ENCODE measurements at regions not wholly inside any gene's neighbourhood (a gene's known extent, or its start where the extent isn't known, plus 50 kb on each side); places are given as distances from the start of the nearest gene placed in this dataset.

DNA sequence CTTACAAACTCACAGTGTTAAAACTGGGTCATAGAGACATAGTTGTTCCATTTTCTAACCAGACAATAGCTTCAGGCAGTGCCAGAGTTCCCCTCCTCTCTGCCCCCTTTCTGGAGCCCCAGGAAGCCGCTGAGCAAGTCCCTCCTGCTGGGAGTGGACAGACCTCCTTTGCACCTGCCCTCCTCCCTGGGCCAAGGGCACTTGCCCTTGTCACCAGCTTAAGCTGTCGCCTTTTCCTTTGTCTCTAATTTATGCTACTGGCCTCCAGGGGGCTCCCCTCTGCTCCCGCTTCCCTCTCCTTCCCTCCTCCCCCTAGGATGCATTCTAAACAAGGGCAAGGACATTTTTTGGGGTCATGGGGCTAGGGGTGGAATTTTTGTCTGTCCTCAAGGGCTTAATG, 182.4 kb downstream of the MIS18A start:
- TF ChIP-seq, protein P1, sequence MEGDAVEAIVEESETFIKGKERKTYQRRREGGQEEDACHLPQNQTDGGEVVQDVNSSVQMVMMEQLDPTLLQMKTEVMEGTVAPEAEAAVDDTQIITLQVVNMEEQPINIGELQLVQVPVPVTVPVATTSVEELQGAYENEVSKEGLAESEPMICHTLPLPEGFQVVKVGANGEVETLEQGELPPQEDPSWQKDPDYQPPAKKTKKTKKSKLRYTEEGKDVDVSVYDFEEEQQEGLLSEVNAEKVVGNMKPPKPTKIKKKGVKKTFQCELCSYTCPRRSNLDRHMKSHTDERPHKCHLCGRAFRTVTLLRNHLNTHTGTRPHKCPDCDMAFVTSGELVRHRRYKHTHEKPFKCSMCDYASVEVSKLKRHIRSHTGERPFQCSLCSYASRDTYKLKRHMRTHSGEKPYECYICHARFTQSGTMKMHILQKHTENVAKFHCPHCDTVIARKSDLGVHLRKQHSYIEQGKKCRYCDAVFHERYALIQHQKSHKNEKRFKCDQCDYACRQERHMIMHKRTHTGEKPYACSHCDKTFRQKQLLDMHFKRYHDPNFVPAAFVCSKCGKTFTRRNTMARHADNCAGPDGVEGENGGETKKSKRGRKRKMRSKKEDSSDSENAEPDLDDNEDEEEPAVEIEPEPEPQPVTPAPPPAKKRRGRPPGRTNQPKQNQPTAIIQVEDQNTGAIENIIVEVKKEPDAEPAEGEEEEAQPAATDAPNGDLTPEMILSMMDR (IDR thresholded peaks at IDR 0.05) = no peak
- no peak for TF ChIP-seq POLR2A (IDR thresholded peaks at IDR 0.05)

All from lower leg skin (tissue), 3 donors.